ENCODE measurements at regions not wholly inside any gene's neighbourhood (a gene's known extent, or its start where the extent isn't known, plus 50 kb on each side); places are given as distances from the start of the nearest gene placed in this dataset.

DNA sequence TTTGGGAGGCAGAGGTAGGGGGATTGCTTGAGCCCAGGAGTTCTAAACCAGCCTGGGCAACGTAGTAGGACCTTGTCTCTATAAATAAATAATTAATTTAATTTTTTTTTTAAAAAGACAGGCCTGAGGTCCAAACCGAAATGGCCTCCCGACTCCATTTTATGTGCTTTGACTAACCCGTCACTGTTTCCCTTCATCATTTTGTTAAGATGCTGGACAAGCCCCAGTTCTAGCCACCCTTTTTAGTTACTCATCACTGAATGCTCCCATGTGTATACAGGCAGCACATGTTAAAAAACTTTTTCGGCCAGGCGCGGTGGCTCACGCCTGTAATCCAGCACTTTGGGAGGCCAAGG is 83.6 kb upstream of the RESF1 start:
- Mint-ChIP-seq H3K27me3 (ENCODE audit: unreplicated experiment) (peaks cover 16% of the 10 kb centered on the region), H3K27ac (ENCODE audit: unreplicated experiment) (peak overlapping the region; percentile 91), H3K4me3 (ENCODE audit: unreplicated experiment) (no peak overlapping the region), H3K4me1 (ENCODE audit: unreplicated experiment) (peaks cover 28% of the 10 kb centered on the region), H3K36me3 (ENCODE audit: low read depth, unreplicated experiment) (peaks cover 27% of the 10 kb centered on the region), H3K9me3 (ENCODE audit: unreplicated experiment) (peaks cover 22% of the 10 kb centered on the region)
- TF ChIP-seq CTCF (IDR thresholded peaks at IDR 0.05; ENCODE audit: unreplicated experiment): no peak
- DNase-seq (ENCODE audit: low spot score): no peak

DNA sequence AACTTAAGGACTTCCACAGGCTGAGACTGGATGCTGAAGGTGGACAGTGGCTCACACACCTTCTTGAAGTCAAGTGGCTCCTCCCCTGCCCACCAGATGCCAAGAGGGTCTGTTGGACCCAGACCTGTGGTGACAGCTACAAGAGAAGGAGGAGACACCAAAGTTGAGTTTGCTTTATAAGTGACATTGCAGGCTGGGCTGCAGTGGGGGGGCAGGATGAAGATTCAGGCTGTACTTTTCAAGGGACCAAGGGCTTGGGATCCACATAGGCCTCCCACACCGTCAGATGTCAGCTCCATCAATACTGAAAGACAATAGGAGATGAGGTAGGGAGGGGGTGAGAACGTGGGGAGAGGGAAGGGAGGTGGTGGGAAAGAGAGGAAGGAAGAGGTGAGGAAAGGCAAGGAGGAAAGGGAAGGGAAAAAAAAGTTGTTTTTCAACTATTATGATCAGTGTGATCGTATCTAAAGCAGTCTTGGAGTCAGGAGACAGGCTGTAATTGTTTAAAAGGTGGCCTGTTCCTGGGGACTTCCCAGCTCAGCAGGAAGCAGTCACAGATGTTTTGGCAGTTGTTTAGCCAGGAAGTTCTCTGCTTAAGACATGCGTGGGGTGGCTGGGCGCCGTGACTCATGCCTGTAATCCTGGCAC is 84.1 kb upstream of the RESF1 start:
- peak; percentile 9 for DNase-seq (ENCODE audit: low spot score)
- H3K27ac Mint-ChIP-seq (ENCODE audit: unreplicated experiment): peak overlapping the region; percentile 86
- peaks cover 26% of the 10 kb centered on the region for H3K36me3 Mint-ChIP-seq (ENCODE audit: low read depth, unreplicated experiment)
- H3K4me3 Mint-ChIP-seq (ENCODE audit: unreplicated experiment): no peak overlapping the region
- H3K9me3 Mint-ChIP-seq (ENCODE audit: unreplicated experiment): peaks cover 22% of the 10 kb centered on the region
- TF ChIP-seq CTCF (IDR thresholded peaks at IDR 0.05; ENCODE audit: unreplicated experiment): no peak
- H3K4me1 Mint-ChIP-seq (ENCODE audit: unreplicated experiment): peaks cover 28% of the 10 kb centered on the region
- peaks cover 16% of the 10 kb centered on the region for H3K27me3 Mint-ChIP-seq (ENCODE audit: unreplicated experiment)

GRCh38 chr12:31872831-31873604 is 86.2 kb upstream of the RESF1 start:
- no peak for TF ChIP-seq CTCF (IDR thresholded peaks at IDR 0.05; ENCODE audit: unreplicated experiment)
- Mint-ChIP-seq H3K36me3 (ENCODE audit: low read depth, unreplicated experiment) (peaks cover 23% of the 10 kb centered on the region), H3K9me3 (ENCODE audit: unreplicated experiment) (peaks cover 22% of the 10 kb centered on the region)

GRCh38 chr12:31869972-31870371 is 89.2 kb upstream of the RESF1 start:
- peaks cover 20% of the 10 kb centered on the region for H3K9me3 Mint-ChIP-seq (ENCODE audit: unreplicated experiment)

More at GRCh38 chr12:31872831-31873604, 86.2 kb upstream of the RESF1 start:
- Mint-ChIP-seq H3K27ac (ENCODE audit: unreplicated experiment) (no peak overlapping the region), H3K4me3 (ENCODE audit: unreplicated experiment) (peak overlapping the region; percentile 28), H3K27me3 (ENCODE audit: unreplicated experiment) (peaks cover 16% of the 10 kb centered on the region), H3K4me1 (ENCODE audit: unreplicated experiment) (peaks cover 25% of the 10 kb centered on the region)
- DNase-seq (ENCODE audit: low spot score): no peak

More at GRCh38 chr12:31869972-31870371, 89.2 kb upstream of the RESF1 start:
- H3K4me3 Mint-ChIP-seq (ENCODE audit: unreplicated experiment): no peak overlapping the region
- peaks cover 14% of the 10 kb centered on the region for H3K27me3 Mint-ChIP-seq (ENCODE audit: unreplicated experiment)
- no peak overlapping the region for H3K27ac Mint-ChIP-seq (ENCODE audit: unreplicated experiment)
- H3K36me3 Mint-ChIP-seq (ENCODE audit: low read depth, unreplicated experiment): peaks cover 25% of the 10 kb centered on the region
- no peak for TF ChIP-seq CTCF (IDR thresholded peaks at IDR 0.05; ENCODE audit: unreplicated experiment)
- DNase-seq (ENCODE audit: low spot score): no peak
- H3K4me1 Mint-ChIP-seq (ENCODE audit: unreplicated experiment): peaks cover 9% of the 10 kb centered on the region

Data from endothelial cell (in vitro differentiated cells).